PC-9 (cell line): ENCODE measurements at regions not wholly inside any gene's neighbourhood (a gene's known extent, or its start where the extent isn't known, plus 50 kb on each side); places are given as distances from the start of the nearest gene placed in this dataset.

ENCODE experiments used
- BruUV-seq: library from RNA; stranded (reverse); fragments of 400-500 nt; replicated peaks from 2 replicates; lab custom pipeline; 2021; lab: Mats Ljungman, UMichigan
- CTCF ChIA-PET: fragments of 300-600 bp; sonication (Branson Sonifier 250); formaldehyde crosslinking; loops from one replicate; lab custom pipeline; 2022; ENCODE audit warnings: antibody characterized with exemption; lab: Charles Lee
- POLR2A ChIA-PET: fragments of 300-600 bp; sonication (Branson Sonifier 250); formaldehyde crosslinking; loops from one replicate; lab custom pipeline; 2022; ENCODE audit warnings: antibody characterized with exemption; ENCODE audit not compliant: unreplicated experiment; lab: Charles Lee
- DNase-seq, 2 experiments: peaks; one replicate each; pipeline versions ENCODE4 v3.0.0 to v3.0.0-alpha.2; 2015 to 2022; ENCODE audit warnings: mixed read lengths in 1 of 2
- H2AFZ ChIP-seq: fragments of 200-600 bp; sonication (generic); 2 replicates; pipeline ENCODE4 v1.8.1; 2017; ENCODE audit warnings: antibody characterized with exemption
- H3F3A ChIP-seq: fragments of 200-600 bp; sonication (generic); 2 replicates; pipeline ENCODE4 v1.8.1; 2017; ENCODE audit warnings: antibody characterized with exemption, mild to moderate bottlenecking, low read depth; ENCODE audit not compliant: insufficient read depth
- H3K27ac ChIP-seq: fragments of 200-600 bp; sonication (generic); 2 replicates; pipeline ENCODE4 v1.6.1; 2016; ENCODE audit warnings: mixed run types
- H3K27me3 ChIP-seq: fragments of 200-600 bp; sonication (generic); 2 replicates; pipeline ENCODE4 v1.6.1; 2016; ENCODE audit warnings: low read depth, mixed run types; ENCODE audit not compliant: insufficient read depth
- H3K36me3 ChIP-seq: fragments of 200-600 bp; sonication (generic); 2 replicates; pipeline ENCODE4 v1.6.1; 2016; ENCODE audit warnings: low read depth, mixed run types
- H3K4me1 ChIP-seq: fragments of 200-600 bp; sonication (generic); replicated peaks from 2 replicates; pipeline ENCODE4 v1.6.1; 2016; ENCODE audit warnings: mixed run types; ENCODE audit not compliant: insufficient read depth
- H3K4me2 ChIP-seq: fragments of 200-600 bp; sonication (generic); 2 replicates; pipeline ENCODE4 v1.6.1; 2017; ENCODE audit warnings: mixed run types
- H3K4me3 ChIP-seq: fragments of 200-600 bp; sonication (generic); 2 replicates; pipeline ENCODE4 v1.6.1; 2016; ENCODE audit warnings: mixed run types
- H3K79me2 ChIP-seq: fragments of 200-600 bp; sonication (generic); 2 replicates; pipeline ENCODE4 v1.6.1; 2017; ENCODE audit warnings: low read depth, mixed run types
- H3K9me2 ChIP-seq: fragments of 200-600 bp; sonication (generic); 2 replicates; pipeline ENCODE4 v1.8.1; 2017; ENCODE audit warnings: mild to moderate bottlenecking; ENCODE audit not compliant: insufficient read depth
- H3K9me3 ChIP-seq: fragments of 200-600 bp; sonication (generic); 2 replicates; pipeline ENCODE4 v1.8.1; 2016; ENCODE audit warnings: low read depth; ENCODE audit not compliant: insufficient read depth
- H4K20me1 ChIP-seq: fragments of 200-600 bp; sonication (generic); 2 replicates; pipeline ENCODE4 v1.8.1; 2017; ENCODE audit not compliant: insufficient read depth
- CTCF ChIP-seq: fragments of 200-600 bp; sonication (generic); conservative IDR thresholded peaks from 2 replicates; pipeline ENCODE4 v1.6.1; 2017; ENCODE audit warnings: mixed run types, antibody characterized with exemption, mild to moderate bottlenecking, moderate library complexity
- EZH2 ChIP-seq: fragments of 200-600 bp; sonication (generic); IDR thresholded peaks from 2 replicates; pipeline ENCODE4 v1.8.0; 2017; ENCODE audit warnings: antibody characterized with exemption, low read depth
- intact Hi-C: fragments of 100-400 bp; cut with micrococcal nuclease; formaldehyde crosslinking; loops from one replicate; pipeline ENCODE4 v1.10.0; 2022; ENCODE audit not compliant: unreplicated experiment

- TF ChIP-seq EZH2 (no peak), CTCF (no peak)
- Histone ChIP-seq H3F3A (no peaks in the 10 kb centered on the region), H3K4me3 (no peak overlapping the region), H3K36me3 (no peaks in the 10 kb centered on the region), H3K27ac (no peak overlapping the region), H3K9me3 (no peaks in the 10 kb centered on the region), H3K9me2 (no peaks in the 10 kb centered on the region), H3K27me3 (no peaks in the 10 kb centered on the region), H2AFZ (no peak overlapping the region), H3K79me2 (no peaks in the 10 kb centered on the region), H4K20me1 (no peaks in the 10 kb centered on the region), H3K4me2 (no peak overlapping the region), H3K4me1 (no peaks in the 10 kb centered on the region)
- no peak for DNase-seq
- intact Hi-C loops: no loop called here
- CTCF ChIA-PET: no interaction called here
- POLR2A ChIA-PET: no interaction called here
- BruUV-seq: no TSS peak
Observed at GRCh38 chr3:40770061-40770460, 245.3 kb downstream of the ZNF621 start.

GRCh38 chr3:40771112-40771511, 246.4 kb downstream of the ZNF621 start:
- BruUV-seq: no TSS peak
- no peak for DNase-seq
- Histone ChIP-seq H3K36me3 (no peaks in the 10 kb centered on the region), H3K79me2 (no peaks in the 10 kb centered on the region), H4K20me1 (no peaks in the 10 kb centered on the region), H3F3A (no peaks in the 10 kb centered on the region), H3K27me3 (no peaks in the 10 kb centered on the region), H2AFZ (no peak overlapping the region), H3K9me3 (no peaks in the 10 kb centered on the region), H3K27ac (no peak overlapping the region), H3K4me3 (no peak overlapping the region), H3K4me1 (no peaks in the 10 kb centered on the region), H3K9me2 (no peaks in the 10 kb centered on the region), H3K4me2 (no peak overlapping the region)
- intact Hi-C loops: no loop called here
- ChIA-PET CTCF (interaction anchor here (0.5 kb wide), 1 partner anchor 540 kb away, joined by 4 read pairs; no protein-coding TSS in a partner anchor), POLR2A (no interaction called here)
- TF ChIP-seq EZH2: no peak
- TF ChIP-seq CTCF: no peak

DNA sequence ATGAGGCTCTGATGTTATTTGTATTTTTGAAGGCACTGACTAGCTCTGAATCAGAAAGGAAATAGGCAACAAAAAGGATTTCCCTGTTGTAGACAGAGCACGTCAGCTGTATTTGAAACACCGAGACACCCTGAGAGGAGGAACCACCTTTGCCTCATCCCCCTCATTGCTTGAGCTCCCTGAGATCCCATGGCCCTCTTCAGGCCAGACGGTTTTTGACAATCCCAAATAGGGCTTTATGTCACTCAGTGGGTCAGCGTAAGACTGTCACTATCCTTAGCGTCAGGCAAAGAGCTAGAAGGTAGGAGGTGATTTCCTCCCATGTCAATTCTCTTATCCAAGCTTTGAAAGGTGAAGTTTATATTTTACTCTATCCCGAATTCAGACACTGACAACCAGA, 254.3 kb downstream of the ZNF621 start:
- DNase-seq: no peak
- CTCF ChIA-PET: no interaction called here
- POLR2A ChIA-PET: no interaction called here
- Histone ChIP-seq H3K27me3 (no peaks in the 10 kb centered on the region), H3K4me2 (no peak overlapping the region), H2AFZ (no peak overlapping the region), H3K9me2 (no peaks in the 10 kb centered on the region), H3K27ac (no peak overlapping the region), H3K4me1 (no peaks in the 10 kb centered on the region), H4K20me1 (no peaks in the 10 kb centered on the region), H3F3A (no peaks in the 10 kb centered on the region), H3K36me3 (no peaks in the 10 kb centered on the region), H3K4me3 (no peak overlapping the region), H3K9me3 (no peaks in the 10 kb centered on the region), H3K79me2 (no peaks in the 10 kb centered on the region)
- intact Hi-C loops: no loop called here
- BruUV-seq: no TSS peak
- TF ChIP-seq CTCF: no peak
